GM18519 (cell line): ENCODE measurements at regions not wholly inside any gene's neighbourhood (a gene's known extent, or its start where the extent isn't known, plus 50 kb on each side); places are given as distances from the start of the nearest gene placed in this dataset.
"Not testable (repeated sequence)": the region's sequence is repeated elsewhere in the genome, so short reads cannot be mapped to it uniquely, and the experiment has no call there.

Source experiments
- ATAC-seq: cut with Tn5 transposase; IDR thresholded peaks from one replicate; pipeline ENCODE4 v1.9.1; 2021; ENCODE audit warnings: mild to moderate bottlenecking, moderate library complexity; ENCODE audit not compliant: unreplicated experiment, low FRiP score

GRCh38 chr13:55155046-55155445 lies 1985.7 kb upstream of the PRR20A start:
- no peak for ATAC-seq

- ATAC-seq: no peak
These were observed 1981.0 kb upstream of the PRR20A start for GRCh38 chr13:55159765-55160164.

- ATAC-seq: no peak
These were observed 1979.9 kb upstream of the PRR20A start for GRCh38 chr13:55160867-55161266.

- not testable (repeated sequence) for ATAC-seq
These were observed 1962.1 kb upstream of the PRR20A start for GRCh38 chr13:55178582-55178981.

- no peak for ATAC-seq
These were observed 1949.7 kb upstream of the PRR20A start for GRCh38 chr13:55190996-55191395.

GRCh38 chr13:55199134-55199533 lies 1941.6 kb upstream of the PRR20A start:
- no peak for ATAC-seq

GRCh38 chr13:55214841-55215345 lies 1925.8 kb upstream of the PRR20A start:
- no peak for ATAC-seq

- ATAC-seq: no peak
These were observed 1921.2 kb upstream of the PRR20A start for GRCh38 chr13:55219538-55219937.

- ATAC-seq: no peak
These were observed 1910.7 kb upstream of the PRR20A start for GRCh38 chr13:55229906-55230569.

GRCh38 chr13:55230570-55230908 lies 1910.2 kb upstream of the PRR20A start:
- ATAC-seq: no peak

GRCh38 chr13:55234311-55234710 lies 1906.4 kb upstream of the PRR20A start:
- no peak for ATAC-seq

- ATAC-seq: no peak
These were observed 1895.6 kb upstream of the PRR20A start for GRCh38 chr13:55245005-55245644.

- no peak for ATAC-seq
These were observed 1885.5 kb upstream of the PRR20A start for GRCh38 chr13:55255236-55255635.

GRCh38 chr13:55263045-55263444 lies 1877.7 kb upstream of the PRR20A start:
- no peak for ATAC-seq

- no peak for ATAC-seq
These were observed 1874.1 kb upstream of the PRR20A start for GRCh38 chr13:55266644-55267043.

- ATAC-seq: no peak
These were observed 1842.5 kb upstream of the PRR20A start for GRCh38 chr13:55298201-55298600.

- ATAC-seq: no peak
These were observed 1838.2 kb upstream of the PRR20A start for GRCh38 chr13:55302568-55302967.

- no peak for ATAC-seq
These were observed 1832.8 kb upstream of the PRR20A start for GRCh38 chr13:55307909-55308308.

- ATAC-seq: no peak
These were observed 1798.8 kb upstream of the PRR20A start for GRCh38 chr13:55341891-55342290.

- no peak for ATAC-seq
These were observed 1795.5 kb upstream of the PRR20A start for GRCh38 chr13:55345224-55345623.

GRCh38 chr13:55347528-55347927 lies 1793.2 kb upstream of the PRR20A start:
- ATAC-seq: no peak

- ATAC-seq: no peak
These were observed 1781.7 kb upstream of the PRR20A start for GRCh38 chr13:55359067-55359466.
